HUDEP-2 (cell line): ENCODE measurements at regions not wholly inside any gene's neighbourhood (a gene's known extent, or its start where the extent isn't known, plus 50 kb on each side); places are given as distances from the start of the nearest gene placed in this dataset.

Experiments used
- DNase-seq, 76 experiments: peaks; one replicate each; lab custom pipeline; 2025; ENCODE audit not compliant: unreplicated experiment in 76 of 76; lab: John Stamatoyannopoulos, UW

DNA sequence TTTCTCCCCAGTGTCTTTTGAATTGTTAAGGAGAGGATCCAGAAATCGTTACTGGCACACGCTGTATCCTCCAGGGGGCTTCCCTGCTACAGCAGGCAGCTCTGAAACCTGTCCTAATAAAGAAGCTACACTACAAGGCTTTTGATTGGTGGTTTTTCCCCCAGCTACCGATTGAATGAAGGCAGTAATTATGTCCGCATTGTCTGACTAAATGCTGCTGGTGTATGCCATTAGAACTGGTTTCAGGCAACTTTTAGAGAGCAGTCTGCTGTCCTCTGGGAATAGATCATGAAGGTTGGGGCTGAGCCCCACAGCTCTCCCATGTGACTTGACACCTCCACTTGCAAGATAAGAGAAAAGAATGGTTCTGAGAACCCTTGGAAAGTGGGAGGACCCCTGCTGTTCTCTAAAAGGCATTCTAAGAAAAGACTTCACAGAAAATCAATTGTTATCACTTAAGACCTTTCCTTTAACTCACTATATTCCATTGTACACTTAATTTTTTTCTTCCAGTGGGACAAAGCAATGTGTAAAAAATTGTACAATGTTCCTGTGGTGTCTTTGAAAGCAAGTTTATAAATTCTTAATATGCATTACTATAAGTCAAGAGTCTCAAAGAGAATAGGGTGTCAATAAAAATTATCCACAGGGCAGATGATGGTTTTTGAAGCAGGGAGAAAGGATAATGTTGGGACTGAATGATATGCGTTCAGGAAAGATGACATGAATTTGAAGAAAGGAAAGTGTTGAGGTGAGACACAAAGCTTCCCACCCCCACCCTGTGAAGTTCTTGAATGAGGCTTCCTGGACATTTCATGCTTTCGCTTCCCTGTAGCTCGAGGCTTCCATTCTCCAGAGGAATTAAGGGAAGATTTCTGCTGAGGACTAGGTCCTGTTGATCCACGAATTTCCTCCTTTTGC is 53.0 kb upstream of the DAZL start:
- peak in 1 of 76 experiments; percentile 6 for DNase-seq

GRCh38 chr3:16658925-16659793 is 53.9 kb upstream of the DAZL start:
- DNase-seq = no peak

DNA sequence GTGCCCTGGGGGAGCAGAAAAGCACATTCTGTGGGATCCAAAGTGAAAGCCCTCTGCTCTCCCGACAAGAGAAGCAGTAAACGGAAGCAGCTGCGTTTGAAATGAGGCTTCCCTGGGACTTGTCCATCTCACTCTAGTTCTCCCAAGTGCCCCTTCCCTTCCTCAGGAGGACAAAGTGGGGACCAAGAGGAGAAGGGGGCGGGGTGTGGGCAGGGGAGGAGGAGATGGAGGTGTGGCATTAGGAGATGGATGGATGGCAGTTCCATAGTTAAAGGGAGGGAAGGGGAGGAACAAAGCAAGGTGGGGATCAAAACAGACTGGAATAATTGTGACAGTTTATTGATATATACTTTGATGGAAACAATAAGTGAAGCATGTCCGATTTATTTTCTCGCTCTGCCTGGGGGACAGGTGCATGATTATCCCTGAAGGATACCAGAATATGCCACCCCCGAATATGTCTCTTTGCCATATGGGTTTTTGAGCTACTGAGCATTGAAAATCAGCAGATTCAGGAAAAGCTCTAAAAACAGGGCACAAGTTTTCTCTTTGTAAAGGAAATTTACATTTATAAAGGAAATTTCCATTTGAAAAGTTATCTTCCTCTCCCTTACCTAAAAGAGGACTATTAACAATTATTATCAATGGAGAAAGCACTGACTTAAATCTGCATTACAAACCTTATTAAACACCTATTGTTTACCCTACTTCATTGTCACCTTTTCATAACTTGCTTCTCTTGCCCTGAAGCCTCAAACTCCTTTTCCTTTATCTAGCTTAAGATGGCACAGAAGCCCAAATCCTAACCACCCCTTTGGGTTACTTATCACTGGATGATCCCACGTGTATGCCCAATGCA is 58.9 kb upstream of the DAZL start:
- DNase-seq = no peak

DNA sequence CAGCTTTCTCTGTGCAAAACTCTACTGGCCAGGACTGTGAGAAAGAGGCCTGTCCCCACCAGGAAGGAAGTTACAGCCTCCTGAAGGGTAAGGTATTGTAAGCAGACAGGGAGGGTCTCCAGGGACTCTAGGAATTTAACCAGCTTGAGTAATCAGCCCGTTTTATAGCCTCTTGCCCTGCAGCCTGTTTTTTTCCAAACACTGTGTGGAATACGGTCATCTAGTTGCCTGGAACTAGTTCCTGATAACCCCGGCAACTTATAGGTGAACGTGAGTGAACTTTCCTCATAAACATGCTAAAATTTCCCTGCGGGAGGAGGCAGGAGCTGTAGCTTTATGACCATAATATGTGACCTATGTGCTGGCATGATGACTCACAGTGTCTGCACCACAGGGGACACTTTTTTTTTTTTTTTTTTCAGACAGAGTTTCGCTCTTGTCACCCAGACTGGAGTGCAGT is 60.1 kb upstream of the DAZL start:
- no peak for DNase-seq

- DNase-seq = no peak
Measured at GRCh38 chr3:16666206-16666605, 61.0 kb upstream of the DAZL start.

- no peak for DNase-seq
Measured at GRCh38 chr3:16667633-16668032, 62.4 kb upstream of the DAZL start.

DNA sequence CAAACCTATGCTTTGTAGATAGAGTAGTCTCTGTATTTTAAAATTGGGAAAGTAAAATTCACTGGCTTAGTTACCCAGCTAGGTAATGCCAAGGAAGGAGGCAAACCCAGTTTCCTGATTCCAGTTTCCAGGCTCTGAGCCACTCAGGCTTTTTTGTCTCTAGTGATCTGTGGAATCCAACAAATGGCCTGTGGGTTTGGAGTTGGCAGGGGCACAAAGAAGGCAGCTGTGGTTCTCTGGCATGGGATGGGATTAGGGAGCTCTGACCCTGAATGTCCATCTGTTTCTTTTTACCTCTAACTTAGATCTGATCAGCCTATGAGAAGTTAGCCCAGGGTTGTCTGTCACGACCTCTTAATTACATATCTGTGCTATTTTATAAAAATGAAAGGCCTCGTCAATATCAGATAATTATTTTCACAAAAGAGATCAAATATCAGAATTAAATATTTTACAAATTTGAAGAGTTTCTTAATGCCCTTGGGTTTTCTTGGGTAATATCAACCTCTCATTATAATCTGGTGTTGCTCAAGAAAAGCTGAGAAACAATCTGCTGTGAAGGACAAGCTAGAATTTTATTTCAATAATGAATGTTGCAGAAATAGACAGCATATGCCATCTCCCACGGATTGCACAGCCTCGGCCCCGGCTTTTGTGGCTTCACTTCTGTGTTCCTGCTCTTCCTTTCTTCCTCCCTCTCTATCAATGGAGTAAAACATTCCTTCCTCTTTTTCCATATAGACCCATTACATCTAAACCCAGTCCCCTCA is 63.7 kb upstream of the DAZL start:
- DNase-seq = no peak

DNA sequence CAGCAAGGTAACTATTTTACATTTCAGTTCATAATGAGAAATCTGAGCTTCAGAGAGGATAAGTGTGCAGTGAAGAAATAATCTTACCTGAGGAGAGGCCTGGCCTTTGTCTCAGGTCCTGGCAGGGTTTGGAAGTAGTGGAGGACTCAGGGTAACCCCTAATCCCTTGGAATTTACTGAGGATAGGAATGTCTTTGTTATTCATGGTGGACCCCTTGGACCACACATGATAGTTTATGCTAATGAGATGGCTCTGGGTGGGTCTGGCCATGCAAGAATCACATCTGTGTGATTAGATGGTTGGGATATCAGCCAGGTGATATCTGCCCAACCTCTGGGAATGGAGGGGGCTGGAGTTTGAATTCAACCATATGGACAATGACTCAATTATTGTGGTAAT is 65.0 kb upstream of the DAZL start:
- DNase-seq = no peak

- DNase-seq = no peak
Measured at GRCh38 chr3:16671690-16672089, 66.5 kb upstream of the DAZL start.

DNA sequence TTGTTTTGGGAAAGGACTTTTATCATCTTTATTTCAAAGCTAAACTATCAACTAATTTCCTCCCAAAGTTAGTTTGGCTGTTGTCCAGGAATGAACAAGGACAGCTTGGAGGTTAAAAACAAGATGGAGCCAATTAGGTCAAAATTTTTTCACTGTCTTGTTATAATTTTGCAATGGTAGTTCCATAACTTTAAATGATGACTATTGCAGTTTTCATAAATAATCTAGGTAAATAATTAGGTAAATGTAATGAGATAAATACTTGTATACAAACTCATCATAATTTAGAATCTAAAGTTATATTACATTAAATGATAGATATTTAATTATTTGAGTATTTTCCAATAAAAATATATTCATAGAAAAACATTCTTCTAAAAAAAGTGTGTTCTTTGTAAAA is 68.3 kb upstream of the DAZL start:
- DNase-seq = no peak

GRCh38 chr3:16675805-16676204 is 70.6 kb upstream of the DAZL start:
- no peak for DNase-seq

DNA sequence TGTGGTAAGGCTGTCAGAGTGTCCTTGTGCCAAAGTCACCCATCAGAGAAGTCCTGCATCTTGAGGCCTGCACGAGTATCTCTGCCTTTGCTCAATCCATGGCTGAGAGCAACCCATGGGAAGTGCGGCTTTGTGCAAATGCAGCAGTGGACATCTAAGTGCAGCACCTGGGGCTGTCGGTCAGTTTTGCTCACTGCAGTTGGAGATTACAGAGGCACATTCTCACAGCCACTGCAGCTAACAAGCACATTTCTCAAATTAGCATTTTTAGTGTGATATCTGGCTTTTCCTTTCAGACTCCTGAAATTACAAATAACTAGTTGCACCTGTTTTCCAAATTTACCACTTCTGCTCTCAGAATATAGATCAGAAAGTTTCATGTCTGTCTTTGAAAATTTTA is 81.5 kb upstream of the DAZL start:
- no peak for DNase-seq

GRCh38 chr3:16687221-16687620 is 82.0 kb upstream of the DAZL start:
- no peak for DNase-seq

DNA sequence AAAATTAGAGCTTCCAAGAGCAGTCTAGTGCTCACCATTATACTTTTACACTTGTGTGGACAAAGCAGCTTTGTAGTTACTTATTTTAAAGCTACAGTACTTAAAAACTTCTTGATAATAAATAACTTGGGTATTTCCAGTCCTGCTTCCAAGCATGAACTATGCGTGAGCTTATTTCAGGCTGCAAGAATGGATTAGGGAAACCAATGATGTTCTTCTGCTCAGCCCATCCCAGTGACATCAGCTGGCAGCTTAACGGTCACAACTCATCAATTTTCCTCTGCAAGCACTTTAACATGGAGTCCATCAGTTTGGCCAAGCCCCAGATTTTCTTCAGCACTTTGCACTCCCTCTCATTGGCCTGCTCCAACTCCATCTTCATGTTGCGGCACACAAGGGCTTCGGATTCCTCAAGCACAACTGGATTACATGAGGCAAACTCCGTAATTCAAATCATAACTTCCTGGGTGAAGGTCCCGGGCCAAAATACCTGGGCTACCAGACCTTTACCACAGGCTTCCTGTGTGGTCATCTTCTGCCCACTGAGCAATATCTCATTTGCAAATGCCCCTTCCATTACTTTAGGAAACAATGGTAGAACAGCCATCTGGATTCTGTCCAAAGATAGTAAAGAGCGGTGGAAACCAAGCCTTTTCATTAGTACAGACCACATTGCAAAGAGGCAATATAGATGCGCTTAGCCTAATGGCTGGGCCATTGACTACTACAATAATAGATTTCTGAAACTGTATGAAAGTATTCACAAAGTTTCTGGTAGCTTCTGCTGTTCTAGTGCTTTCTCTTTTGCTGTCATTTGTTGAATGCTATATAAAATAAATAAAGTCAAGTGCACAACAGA is 87.5 kb upstream of the DAZL start:
- no peak for DNase-seq

DNA sequence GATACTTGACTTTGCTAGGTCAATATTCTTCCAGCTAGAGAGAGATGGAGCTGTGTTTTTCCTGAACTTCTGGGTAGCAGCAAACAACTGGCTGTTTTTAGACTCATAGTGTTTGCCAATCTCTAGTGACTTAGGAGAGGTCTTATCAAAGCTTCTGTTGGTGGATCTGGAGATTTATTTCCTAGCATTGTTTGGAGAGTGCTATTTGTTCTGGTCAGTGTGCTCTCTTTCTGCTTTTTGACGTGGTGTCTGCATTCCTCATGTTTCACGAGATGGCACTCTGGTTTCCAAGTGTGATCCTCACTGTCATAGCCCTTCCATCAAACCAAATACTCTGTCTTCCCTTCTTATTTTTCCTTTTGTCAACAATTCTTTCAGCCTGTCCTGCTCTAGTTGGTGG is 88.6 kb upstream of the DAZL start:
- no peak for DNase-seq

DNA sequence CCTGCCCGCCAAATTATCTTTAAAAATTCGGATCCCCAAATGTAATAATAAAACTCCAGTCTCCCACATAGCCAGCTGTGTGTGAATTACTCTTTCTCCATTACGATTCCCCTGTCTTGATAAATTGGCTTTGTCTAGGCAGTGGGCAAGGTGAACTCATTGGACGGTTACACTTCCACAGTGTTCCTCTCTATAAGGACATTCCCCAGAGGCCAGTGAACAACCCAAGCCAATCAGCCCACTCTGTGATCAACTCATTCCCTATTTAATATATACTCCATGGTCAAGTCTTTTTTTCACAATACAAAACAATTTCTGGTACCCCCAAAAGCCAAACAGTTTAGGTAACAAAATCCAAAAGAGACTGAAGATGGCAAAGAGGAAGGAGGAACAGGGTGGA is 90.5 kb upstream of the DAZL start:
- DNase-seq = no peak

DNA sequence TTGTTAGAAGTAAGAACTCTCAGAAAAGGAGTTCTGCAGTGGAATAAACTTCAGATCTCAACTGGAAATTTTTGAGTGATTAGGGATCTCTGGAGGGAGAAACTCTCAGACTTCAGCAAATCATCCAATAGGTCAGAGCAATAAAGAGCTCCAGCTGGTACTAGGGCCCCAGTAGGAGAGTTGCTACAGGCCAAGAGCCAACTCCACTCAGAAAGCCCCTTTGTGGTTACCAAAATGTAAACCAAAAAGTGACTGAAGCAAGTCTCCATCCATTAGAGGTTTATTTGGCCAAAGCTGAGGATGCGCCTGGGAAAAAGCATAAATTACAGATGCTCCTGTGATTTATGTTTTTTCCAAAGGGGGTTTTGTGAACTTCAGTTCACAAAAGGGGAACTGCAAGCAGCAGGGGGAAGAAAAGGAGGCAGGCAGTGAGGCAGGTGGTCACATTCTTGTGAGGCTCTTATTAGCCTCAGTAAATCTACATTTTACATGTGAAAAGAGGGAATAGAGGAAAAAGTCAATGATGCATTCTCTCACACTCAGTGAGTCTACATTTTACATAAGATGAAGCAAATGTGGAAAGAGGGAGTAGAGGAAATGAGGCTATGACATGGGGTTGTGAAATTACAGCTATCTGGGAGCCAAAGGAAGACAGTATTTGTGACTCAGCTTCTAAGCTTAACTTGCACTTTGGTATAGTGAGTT is 92.4 kb upstream of the DAZL start:
- no peak for DNase-seq

DNA sequence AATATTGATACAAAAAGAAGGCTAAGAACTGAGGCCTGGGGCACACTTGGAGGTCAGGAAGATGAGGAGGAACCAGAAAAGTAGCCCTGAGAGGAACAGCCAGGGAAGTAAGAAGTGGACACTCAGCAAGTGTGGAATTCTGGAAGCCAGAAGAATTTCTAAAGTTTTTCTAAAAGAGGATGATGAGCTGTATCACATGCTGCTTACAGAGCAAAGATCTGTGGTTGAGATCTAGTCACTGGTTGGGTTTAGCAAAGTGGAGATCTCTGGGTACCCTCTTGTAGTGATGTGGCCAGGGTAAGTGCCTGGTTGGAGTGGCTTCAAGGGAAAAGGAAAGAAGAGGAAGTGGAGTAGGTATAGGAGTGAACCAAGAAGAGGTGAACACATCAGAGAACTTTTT is 95.4 kb upstream of the DAZL start:
- no peak for DNase-seq

DNA sequence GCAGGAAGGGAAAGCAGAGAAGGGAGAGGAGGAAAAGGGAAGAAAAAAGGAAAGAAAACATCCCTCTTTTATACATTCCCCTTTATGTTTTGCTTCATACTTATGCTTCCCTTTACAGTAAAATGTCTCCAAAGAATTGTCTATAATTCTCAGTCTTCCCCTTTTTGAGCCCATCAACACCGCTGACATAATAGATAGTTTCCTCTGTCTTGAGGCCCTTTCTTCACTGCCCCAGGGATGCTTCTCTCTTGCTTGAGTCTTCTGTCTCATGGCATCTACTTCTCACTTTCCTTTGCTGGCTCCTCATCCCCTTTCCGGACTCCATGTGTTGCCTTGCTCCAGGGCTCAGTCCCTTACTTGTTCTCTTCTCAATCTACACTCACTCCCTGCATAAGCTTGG is 99.7 kb upstream of the DAZL start:
- no peak for DNase-seq
